Activated CD4-positive, alpha-beta T cell treated with anti-CD3 and anti-CD28 coated beads for 36 hours (primary cell): ENCODE measurements at regions not wholly inside any gene's neighbourhood (a gene's known extent, or its start where the extent isn't known, plus 50 kb on each side); places are given as distances from the start of the nearest gene placed in this dataset.

Source experiments
- ATAC-seq: fragments of 200-7000 bp; cut with Tn5 transposase; one replicate; pipeline ENCODE4 v1.10.0; 2021; ENCODE audit warnings: mild to moderate bottlenecking, moderate library complexity
- CTCF ChIA-PET: fragments of 350-600 bp; sonication (Branson Sonifier 250); formaldehyde crosslinking; loops from one replicate; lab custom pipeline; 2021; ENCODE audit warnings: antibody characterized with exemption; lab: Charles Lee
- POLR2A ChIA-PET: fragments of 350-600 bp; sonication (Branson Sonifier 250); formaldehyde crosslinking; loops from one replicate; lab custom pipeline; 2021; ENCODE audit warnings: antibody characterized with exemption, inconsistent platforms; lab: Charles Lee
- DNase-seq: peaks from one replicate; pipeline ENCODE4 v3.0.0-alpha.2; 2020
- H3K27ac Mint-ChIP-seq: one replicate; pipeline ENCODE4 v1.8.0; 2021; ENCODE audit warnings: mixed read lengths
- H3K27me3 Mint-ChIP-seq: one replicate; pipeline ENCODE4 v1.8.0; 2021; ENCODE audit warnings: mixed read lengths
- H3K36me3 Mint-ChIP-seq: one replicate; pipeline ENCODE4 v1.8.0; 2021; ENCODE audit warnings: low read depth, mixed read lengths
- H3K4me1 Mint-ChIP-seq: one replicate; pipeline ENCODE4 v1.8.0; 2021; ENCODE audit warnings: mixed read lengths
- H3K4me3 Mint-ChIP-seq: one replicate; pipeline ENCODE4 v1.8.0; 2021; ENCODE audit warnings: mild to moderate bottlenecking, moderate library complexity, mixed read lengths
- H3K9me3 Mint-ChIP-seq: one replicate; pipeline ENCODE4 v1.8.0; 2021; ENCODE audit warnings: low read depth, mixed read lengths
- intact Hi-C, 2 experiments: fragments of 100-400 bp; cut with DNase I in 1 of 2; cut with micrococcal nuclease in 1 of 2; formaldehyde crosslinking; loops; one replicate each; pipeline versions ENCODE4 v1.14.2 to v1.15.1; 2022 to 2024; cut with DNase I, micrococcal nuclease

DNA sequence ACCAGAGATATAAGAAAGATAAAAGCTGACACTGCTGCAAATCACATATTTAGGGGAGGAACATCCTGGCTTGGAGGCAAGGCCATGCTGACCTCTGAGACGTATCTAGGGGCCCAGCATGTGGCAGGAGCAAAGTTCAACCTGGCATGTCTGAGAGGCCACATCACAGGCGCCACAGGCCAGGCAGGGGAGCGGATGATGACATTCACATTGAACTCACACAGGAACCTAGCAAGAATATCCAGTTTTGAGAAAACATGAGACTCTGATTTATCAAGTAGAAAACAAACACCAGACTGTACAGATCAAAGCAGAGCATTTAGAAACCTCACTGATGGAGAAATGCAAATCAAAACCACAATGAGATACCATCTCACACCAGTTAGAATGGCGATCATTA is 64.2 kb upstream of the STK32A start:
- peaks cover 2% of the 10 kb centered on the region for H3K27me3 Mint-ChIP-seq
- H3K4me1 Mint-ChIP-seq: no peaks in the 10 kb centered on the region
- intact Hi-C loops: no loop called here
- no peak overlapping the region for H3K27ac Mint-ChIP-seq
- ChIA-PET POLR2A (no interaction called here), CTCF (no interaction called here)
- ATAC-seq (no peak), DNase-seq (no peak)
- no peaks in the 10 kb centered on the region for H3K9me3 Mint-ChIP-seq
- no peaks in the 10 kb centered on the region for H3K36me3 Mint-ChIP-seq
- H3K4me3 Mint-ChIP-seq: no peak overlapping the region

GRCh38 chr5:147174671-147175265 is 60.1 kb upstream of the STK32A start:
- ATAC-seq (no peak), DNase-seq (no peak)
- ChIA-PET POLR2A (no interaction called here), CTCF (interaction anchor here (0.7 kb wide), 1 partner anchor 103 kb away, joined by 3 read pairs; no protein-coding TSS in a partner anchor)
- Mint-ChIP-seq H3K4me1 (no peaks in the 10 kb centered on the region), H3K9me3 (no peaks in the 10 kb centered on the region), H3K4me3 (no peak overlapping the region), H3K27ac (no peak overlapping the region), H3K36me3 (no peaks in the 10 kb centered on the region), H3K27me3 (peaks cover 7% of the 10 kb centered on the region)
- intact Hi-C loops: no loop called here

DNA sequence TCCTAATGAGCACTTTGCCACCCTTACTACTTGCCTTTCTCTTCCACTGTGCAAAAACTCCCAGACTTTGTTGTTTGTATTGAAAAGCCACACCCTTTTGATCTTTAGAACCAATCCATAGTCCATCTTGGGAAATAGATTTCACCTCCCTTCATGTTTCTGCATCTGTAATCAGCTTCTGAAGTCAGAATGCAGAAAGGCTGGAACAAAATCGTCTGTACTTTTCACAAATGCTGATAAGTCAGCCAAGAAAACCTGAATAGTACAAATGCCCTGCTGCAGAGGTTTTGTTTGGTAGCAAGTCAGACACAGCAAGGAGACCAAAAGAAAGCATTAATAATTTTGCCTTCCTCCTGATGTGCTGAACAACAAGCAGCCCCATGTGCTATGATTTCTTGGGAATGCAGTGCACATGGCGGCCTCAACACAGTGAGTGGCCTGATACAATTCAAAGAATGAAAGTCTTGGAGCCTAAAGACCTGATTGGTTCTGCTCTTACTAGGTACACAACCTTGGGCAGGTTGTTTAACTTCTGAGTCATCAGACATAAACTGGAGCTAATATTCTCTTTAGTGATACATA is 59.2 kb upstream of the STK32A start:
- Mint-ChIP-seq H3K9me3 (no peaks in the 10 kb centered on the region), H3K4me3 (no peak overlapping the region), H3K27me3 (peaks cover 9% of the 10 kb centered on the region), H3K4me1 (no peaks in the 10 kb centered on the region), H3K27ac (no peak overlapping the region), H3K36me3 (no peaks in the 10 kb centered on the region)
- ATAC-seq: no peak
- intact Hi-C loops: no loop called here
- ChIA-PET POLR2A (no interaction called here), CTCF (interaction anchor here (0.6 to 0.7 kb wide), 3 partner anchors 13 to 1270 kb away, joined by 3 read pairs; no protein-coding TSS in a partner anchor)
- no peak for DNase-seq

- no peaks in the 10 kb centered on the region for H3K36me3 Mint-ChIP-seq
These were observed 58.4 kb upstream of the STK32A start for GRCh38 chr5:147176422-147176821.

DNA sequence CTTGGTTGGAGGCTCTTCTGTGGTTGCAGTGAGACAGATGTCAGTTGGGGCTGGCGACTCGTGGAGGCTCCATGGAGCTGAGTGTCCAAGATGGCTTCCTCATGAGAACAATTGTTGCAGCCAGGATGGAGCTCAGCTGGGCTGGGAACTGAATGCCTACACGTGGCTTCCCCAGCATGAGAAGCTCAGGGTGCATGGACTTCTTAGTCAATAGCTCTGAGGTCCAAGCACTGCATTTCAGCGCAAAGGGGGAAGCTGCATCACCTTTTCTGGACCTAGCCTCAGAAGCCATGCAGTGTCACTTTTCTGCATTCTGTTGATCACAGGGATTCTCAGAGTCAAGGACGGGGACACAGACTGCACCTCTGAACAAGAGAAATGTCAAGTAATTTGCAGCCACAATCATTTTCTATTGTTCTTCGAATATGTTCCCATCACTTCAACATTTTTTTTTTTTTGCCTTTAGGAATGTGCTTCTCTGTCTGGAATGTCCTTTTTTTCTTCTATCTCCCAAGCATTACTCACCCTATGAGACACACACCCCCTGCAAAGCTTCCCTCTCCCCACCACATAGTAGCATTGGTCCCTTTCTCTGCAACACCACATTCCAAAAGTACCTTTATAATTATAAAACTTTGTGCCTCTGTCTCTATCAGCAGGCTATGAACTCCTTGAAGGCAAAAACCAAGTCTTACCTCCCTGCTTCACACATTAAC is 57.5 kb upstream of the STK32A start:
- H3K4me3 Mint-ChIP-seq: no peak overlapping the region
- no peaks in the 10 kb centered on the region for H3K36me3 Mint-ChIP-seq
- ATAC-seq: no peak
- intact Hi-C loops: no loop called here
- CTCF ChIA-PET: interaction anchor here (1.4 kb wide), 1 partner anchor 11 kb away, joined by 8 read pairs; no protein-coding TSS in a partner anchor
- H3K9me3 Mint-ChIP-seq: no peaks in the 10 kb centered on the region
- H3K27ac Mint-ChIP-seq: no peak overlapping the region
- H3K4me1 Mint-ChIP-seq: no peaks in the 10 kb centered on the region
- POLR2A ChIA-PET: no interaction called here
- DNase-seq: no peak
- H3K27me3 Mint-ChIP-seq: peaks cover 9% of the 10 kb centered on the region

More at GRCh38 chr5:147176422-147176821, 58.4 kb upstream of the STK32A start:
- no peaks in the 10 kb centered on the region for H3K4me1 Mint-ChIP-seq
- ATAC-seq: no peak
- no peak for DNase-seq
- ChIA-PET POLR2A (no interaction called here), CTCF (interaction anchor here (1.4 kb wide), 1 partner anchor 12 kb away, joined by 8 read pairs; no protein-coding TSS in a partner anchor)
- H3K27me3 Mint-ChIP-seq: peaks cover 9% of the 10 kb centered on the region
- no peak overlapping the region for H3K27ac Mint-ChIP-seq
- H3K9me3 Mint-ChIP-seq: no peaks in the 10 kb centered on the region
- no peak overlapping the region for H3K4me3 Mint-ChIP-seq
- intact Hi-C loops: no loop called here

GRCh38 chr5:147179562-147180147 is 55.2 kb upstream of the STK32A start:
- no peaks in the 10 kb centered on the region for H3K9me3 Mint-ChIP-seq
- ATAC-seq: no peak
- no peak for DNase-seq
- H3K4me1 Mint-ChIP-seq: no peaks in the 10 kb centered on the region
- ChIA-PET CTCF (interaction anchor here (1.2 to 3.1 kb wide), 3 partner anchors 9 to 25 kb away, joined by 3 to 24 read pairs (median 4); no protein-coding TSS in a partner anchor), POLR2A (no interaction called here)
- H3K27ac Mint-ChIP-seq: no peak overlapping the region
- intact Hi-C loops: no loop called here
- H3K27me3 Mint-ChIP-seq: peaks cover 9% of the 10 kb centered on the region
- H3K4me3 Mint-ChIP-seq: no peak overlapping the region
- H3K36me3 Mint-ChIP-seq: no peaks in the 10 kb centered on the region

- H3K27ac Mint-ChIP-seq: no peak overlapping the region
- no peaks in the 10 kb centered on the region for H3K4me1 Mint-ChIP-seq
- H3K4me3 Mint-ChIP-seq: no peak overlapping the region
- ChIA-PET CTCF (interaction anchor here (3.1 kb wide), 1 partner anchor 8 kb away, joined by 24 read pairs; no protein-coding TSS in a partner anchor), POLR2A (no interaction called here)
- DNase-seq (no peak), ATAC-seq (no peak)
- intact Hi-C loops: no loop called here
- no peaks in the 10 kb centered on the region for H3K36me3 Mint-ChIP-seq
- no peaks in the 10 kb centered on the region for H3K9me3 Mint-ChIP-seq
- peaks cover 6% of the 10 kb centered on the region for H3K27me3 Mint-ChIP-seq
These were observed 54.1 kb upstream of the STK32A start for GRCh38 chr5:147180751-147181150.
